GM20000 (cell line): ENCODE measurements at regions not wholly inside any gene's neighbourhood (a gene's known extent, or its start where the extent isn't known, plus 50 kb on each side); places are given as distances from the start of the nearest gene placed in this dataset.

Experiments used
- DNase-seq: peaks from one replicate; pipeline ENCODE4 v3.0.0; 2012; ENCODE audit warnings: low spot score
- TF ChIP-seq, protein P1 (sequence below): IDR thresholded peaks from 2 replicates; pipeline ENCODE4 v1.5.1; 2012; ENCODE audit warnings: mild to moderate bottlenecking, control low read depth; ENCODE audit errors: extremely low read depth, missing control alignments

DNA sequence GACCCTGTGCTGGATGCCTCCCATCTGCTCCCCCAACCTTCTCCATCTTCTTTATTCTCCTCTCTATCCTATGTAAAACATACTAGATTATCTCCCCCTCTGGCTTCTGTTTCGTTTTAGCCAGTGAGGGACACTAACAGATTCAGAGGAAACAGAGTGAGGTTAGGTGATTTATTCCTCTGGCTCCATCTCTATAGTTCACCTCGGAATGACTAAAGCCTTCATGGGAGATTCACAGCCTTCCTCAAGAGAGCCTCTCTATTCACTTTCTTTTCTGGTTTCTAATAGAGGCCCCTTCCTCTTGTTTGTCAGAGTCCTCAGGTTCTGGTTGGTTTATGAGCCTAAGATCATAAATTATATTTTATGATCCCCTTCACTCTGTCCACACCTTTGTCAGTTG lies 633.1 kb upstream of the TYRP1 start:
- TF ChIP-seq, protein P1, sequence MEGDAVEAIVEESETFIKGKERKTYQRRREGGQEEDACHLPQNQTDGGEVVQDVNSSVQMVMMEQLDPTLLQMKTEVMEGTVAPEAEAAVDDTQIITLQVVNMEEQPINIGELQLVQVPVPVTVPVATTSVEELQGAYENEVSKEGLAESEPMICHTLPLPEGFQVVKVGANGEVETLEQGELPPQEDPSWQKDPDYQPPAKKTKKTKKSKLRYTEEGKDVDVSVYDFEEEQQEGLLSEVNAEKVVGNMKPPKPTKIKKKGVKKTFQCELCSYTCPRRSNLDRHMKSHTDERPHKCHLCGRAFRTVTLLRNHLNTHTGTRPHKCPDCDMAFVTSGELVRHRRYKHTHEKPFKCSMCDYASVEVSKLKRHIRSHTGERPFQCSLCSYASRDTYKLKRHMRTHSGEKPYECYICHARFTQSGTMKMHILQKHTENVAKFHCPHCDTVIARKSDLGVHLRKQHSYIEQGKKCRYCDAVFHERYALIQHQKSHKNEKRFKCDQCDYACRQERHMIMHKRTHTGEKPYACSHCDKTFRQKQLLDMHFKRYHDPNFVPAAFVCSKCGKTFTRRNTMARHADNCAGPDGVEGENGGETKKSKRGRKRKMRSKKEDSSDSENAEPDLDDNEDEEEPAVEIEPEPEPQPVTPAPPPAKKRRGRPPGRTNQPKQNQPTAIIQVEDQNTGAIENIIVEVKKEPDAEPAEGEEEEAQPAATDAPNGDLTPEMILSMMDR, result no peak
- DNase-seq, result no peak

DNA sequence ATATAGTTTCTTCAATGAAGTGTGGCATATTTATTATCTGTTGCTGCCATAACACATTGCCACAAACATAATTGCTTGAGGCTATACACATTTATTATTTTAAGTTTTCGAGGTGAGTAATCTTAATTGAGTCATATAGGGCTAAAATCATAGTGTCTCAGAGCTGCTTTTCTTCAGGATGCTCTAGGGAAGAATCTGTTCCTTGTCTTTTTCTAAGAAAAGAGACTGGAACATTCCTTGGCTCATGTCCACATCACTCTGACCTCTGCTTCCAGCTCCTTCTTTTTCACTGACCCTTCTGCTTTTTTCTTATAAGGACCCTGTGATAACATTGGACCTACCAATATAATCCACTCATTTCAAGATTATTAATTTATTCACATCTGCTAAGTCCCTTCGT lies 632.4 kb upstream of the TYRP1 start:
- TF ChIP-seq, protein P1, result no peak
- no peak for DNase-seq

DNA sequence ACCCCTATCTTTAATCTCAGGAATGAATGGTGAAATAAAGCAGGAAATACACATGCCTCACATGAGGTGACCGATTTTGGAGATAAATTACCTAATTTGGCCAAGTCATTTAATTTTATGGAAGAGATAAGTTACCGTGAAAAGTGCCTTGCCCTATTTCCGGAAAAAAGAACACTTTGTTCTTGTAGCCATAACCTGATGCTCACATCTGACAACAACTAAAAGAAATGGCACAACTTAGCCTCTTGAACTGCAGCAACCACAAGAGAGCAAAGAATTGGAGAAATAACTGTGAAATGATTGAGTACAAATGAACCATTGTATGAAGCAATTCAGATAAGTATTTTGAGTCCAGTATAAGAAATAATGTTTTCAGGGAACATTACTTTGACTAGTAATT lies 628.1 kb upstream of the TYRP1 start:
- TF ChIP-seq, protein P1, result no peak
- DNase-seq, result no peak

DNA sequence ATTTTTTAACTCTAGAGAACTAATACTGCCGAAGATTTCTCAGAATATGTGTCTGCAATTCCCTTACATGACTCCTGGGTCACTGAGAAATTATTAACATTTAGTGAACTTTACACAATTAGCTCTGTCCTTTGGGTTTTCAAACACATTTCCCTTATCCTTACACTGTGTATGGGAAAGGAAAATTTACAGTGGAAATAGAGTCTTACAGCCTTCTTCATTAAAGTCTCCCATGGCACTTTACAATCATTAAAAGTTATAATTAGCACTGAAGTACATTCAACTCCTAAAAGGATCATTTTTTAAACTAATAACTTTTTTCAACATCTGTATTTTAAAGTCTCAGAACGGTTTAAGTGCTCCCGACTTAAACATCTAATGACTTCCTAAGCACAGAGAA lies 627.5 kb upstream of the TYRP1 start:
- DNase-seq, result no peak
- TF ChIP-seq, protein P1, result no peak

DNA sequence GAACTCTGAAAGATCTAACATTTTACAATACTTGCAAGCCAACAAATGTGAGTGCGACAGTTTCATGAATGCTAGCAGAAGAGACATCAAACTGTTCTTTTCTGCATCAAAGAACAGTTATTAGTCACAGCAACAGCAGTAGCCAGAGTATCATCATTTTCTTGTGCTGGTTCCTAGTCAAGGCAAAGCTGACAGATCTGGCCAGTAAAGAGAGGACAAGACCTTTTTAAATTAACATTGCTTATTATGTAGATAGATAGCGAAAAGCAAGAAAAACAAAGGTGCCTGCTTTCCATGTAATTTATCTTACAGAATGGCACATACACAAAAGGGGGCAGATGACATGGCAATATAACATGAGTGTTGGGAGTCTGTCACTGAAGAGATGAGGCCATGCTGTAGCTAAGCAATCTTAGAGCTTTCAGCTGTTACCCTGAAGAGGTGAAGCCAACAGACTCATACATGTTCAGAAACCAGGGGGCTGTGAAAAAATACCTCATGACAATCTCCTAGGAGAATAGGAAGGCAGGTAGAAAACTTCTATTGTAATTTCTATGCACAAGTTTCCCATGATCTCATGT lies 626.6 kb upstream of the TYRP1 start:
- TF ChIP-seq, protein P1, result no peak
- DNase-seq, result no peak

DNA sequence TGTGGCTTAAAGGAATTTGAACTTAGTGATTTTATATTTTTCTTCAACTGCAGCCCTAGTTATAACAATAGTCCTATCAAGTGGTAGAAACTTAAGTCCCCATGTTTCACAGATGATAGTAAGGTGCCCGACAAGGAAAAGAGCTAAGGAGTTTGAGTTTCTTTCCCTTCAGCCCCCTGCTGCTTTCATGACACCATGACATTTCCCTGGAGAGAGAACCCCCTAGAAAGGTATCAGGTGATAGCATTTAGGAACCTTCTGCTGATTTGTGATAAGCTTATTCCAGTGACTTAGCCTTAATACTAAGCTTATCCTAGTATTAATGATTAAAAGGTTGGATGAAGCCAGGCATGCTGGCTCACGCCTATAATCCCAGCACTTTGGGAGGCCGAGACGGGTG lies 623.8 kb upstream of the TYRP1 start:
- no peak for DNase-seq
- TF ChIP-seq, protein P1, result no peak

DNA sequence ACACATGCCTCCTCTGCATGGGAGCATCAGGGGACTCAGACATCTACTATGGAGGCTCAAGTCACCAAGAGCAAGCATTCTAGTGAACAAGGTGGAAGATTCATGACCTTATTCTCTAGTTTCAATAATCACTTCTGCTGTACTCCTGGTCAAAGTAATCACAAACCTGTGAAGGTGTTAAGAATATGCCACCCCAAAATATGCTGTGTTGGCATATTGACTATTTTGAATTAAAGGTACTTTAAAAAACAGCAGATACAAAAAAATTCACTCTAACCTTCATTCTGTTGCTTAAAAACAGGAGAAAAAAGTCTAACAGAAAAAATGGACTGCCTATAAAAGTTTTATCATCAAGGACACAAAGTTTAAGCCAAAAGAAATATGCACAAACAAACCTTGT lies 607.8 kb upstream of the TYRP1 start:
- DNase-seq, result no peak
- TF ChIP-seq, protein P1, result no peak
